ENCODE measurements at regions not wholly inside any gene's neighbourhood (a gene's known extent, or its start where the extent isn't known, plus 50 kb on each side); places are given as distances from the start of the nearest gene placed in this dataset.

GRCh38 chr13:85537601-85538000, 261.6 kb downstream of the SLITRK6 start:
- no peak for DNase-seq (ENCODE audit: low spot score)

GRCh38 chr13:85536706-85537105, 262.5 kb downstream of the SLITRK6 start:
- no peak for DNase-seq (ENCODE audit: low spot score)

GRCh38 chr13:85535316-85536084, 263.7 kb downstream of the SLITRK6 start:
- no peak for DNase-seq (ENCODE audit: low spot score)

- DNase-seq (ENCODE audit: low spot score), result no peak
These were observed 265.3 kb downstream of the SLITRK6 start for GRCh38 chr13:85533911-85534310.

- DNase-seq (ENCODE audit: low spot score), result no peak
These were observed 270.0 kb downstream of the SLITRK6 start for GRCh38 chr13:85529218-85529594.

- DNase-seq (ENCODE audit: low spot score), result no peak
These were observed 270.6 kb downstream of the SLITRK6 start for GRCh38 chr13:85528491-85529217.

- no peak for DNase-seq (ENCODE audit: low spot score)
These were observed 271.9 kb downstream of the SLITRK6 start for GRCh38 chr13:85527316-85527715.

- DNase-seq (ENCODE audit: low spot score), result no peak
These were observed 273.8 kb downstream of the SLITRK6 start for GRCh38 chr13:85525411-85525810.

GRCh38 chr13:85521657-85522056, 277.6 kb downstream of the SLITRK6 start:
- DNase-seq (ENCODE audit: low spot score), result no peak

- no peak for DNase-seq (ENCODE audit: low spot score)
These were observed 278.8 kb downstream of the SLITRK6 start for GRCh38 chr13:85520445-85520844.

- DNase-seq (ENCODE audit: low spot score), result no peak
These were observed 279.9 kb downstream of the SLITRK6 start for GRCh38 chr13:85519363-85519762.

- no peak for DNase-seq (ENCODE audit: low spot score)
These were observed 286.8 kb downstream of the SLITRK6 start for GRCh38 chr13:85512421-85512820.

GRCh38 chr13:85509512-85509911, 289.7 kb downstream of the SLITRK6 start:
- no peak for DNase-seq (ENCODE audit: low spot score)

GRCh38 chr13:85508683-85509329, 290.4 kb downstream of the SLITRK6 start:
- no peak for DNase-seq (ENCODE audit: low spot score)

- DNase-seq (ENCODE audit: low spot score), result no peak
These were observed 295.4 kb downstream of the SLITRK6 start for GRCh38 chr13:85503797-85504196.

- DNase-seq (ENCODE audit: low spot score), result no peak
These were observed 297.6 kb downstream of the SLITRK6 start for GRCh38 chr13:85501616-85502015.

- DNase-seq (ENCODE audit: low spot score), result no peak
These were observed 298.4 kb downstream of the SLITRK6 start for GRCh38 chr13:85500696-85501256.

GRCh38 chr13:85498774-85499173, 300.4 kb downstream of the SLITRK6 start:
- no peak for DNase-seq (ENCODE audit: low spot score)

- no peak for DNase-seq (ENCODE audit: low spot score)
These were observed 301.6 kb downstream of the SLITRK6 start for GRCh38 chr13:85497652-85498051.

- DNase-seq (ENCODE audit: low spot score), result no peak
These were observed 306.9 kb downstream of the SLITRK6 start for GRCh38 chr13:85492283-85492682.

- DNase-seq (ENCODE audit: low spot score), result no peak
These were observed 312.6 kb downstream of the SLITRK6 start for GRCh38 chr13:85486663-85487062.

GRCh38 chr13:85473144-85473543, 326.1 kb downstream of the SLITRK6 start:
- no peak for DNase-seq (ENCODE audit: low spot score)

- DNase-seq (ENCODE audit: low spot score), result no peak
These were observed 329.9 kb downstream of the SLITRK6 start for GRCh38 chr13:85469320-85469719.
